ENCODE measurements at regions not wholly inside any gene's neighbourhood (a gene's known extent, or its start where the extent isn't known, plus 50 kb on each side); places are given as distances from the start of the nearest gene placed in this dataset.

DNA sequence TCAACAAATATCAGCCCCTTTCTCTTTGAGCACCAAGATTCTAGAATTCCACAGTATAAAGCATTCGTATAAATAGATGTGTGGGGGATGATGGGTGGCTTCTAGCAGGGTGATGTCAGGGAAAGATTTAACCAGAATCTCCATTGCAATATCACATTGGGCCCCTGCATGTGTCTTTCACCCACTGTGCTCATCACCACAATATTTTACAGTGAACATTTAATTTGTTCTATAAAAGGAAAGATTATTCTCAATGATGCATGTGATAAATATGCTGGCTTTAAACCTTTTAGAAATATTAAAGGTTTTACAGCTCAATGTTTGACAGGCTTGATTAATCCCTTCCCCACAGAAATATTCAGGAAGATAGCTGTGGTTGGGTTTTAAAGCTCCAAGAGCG, 457.8 kb upstream of the DAB1 start:
- Histone ChIP-seq H3K27me3 (ENCODE audit: control insufficient read depth, insufficient read depth, low read length) (no peaks in the 10 kb centered on the region), H3K4me3 (ENCODE audit: low read length in 3 of 3) (no peak overlapping the region), H3K27ac (ENCODE audit: low read depth in 2 of 2, low read length in 2 of 2) (no peak overlapping the region), H3K9ac (ENCODE audit: low read length in 3 of 3) (no peak overlapping the region), H3K9me3 (ENCODE audit: control insufficient read depth in 2 of 3, insufficient read depth in 1 of 3, low read length in 3 of 3) (no peaks in the 10 kb centered on the region), H3K4me1 (ENCODE audit: control insufficient read depth in 2 of 3, insufficient read depth in 2 of 3, low read depth in 1 of 3, low read length in 3 of 3) (peaks cover 0 to 3% (median 0%) of the 10 kb centered on the region in 3 donors), H3K36me3 (ENCODE audit: control insufficient read depth in 2 of 3, insufficient read depth in 3 of 3, low read length in 3 of 3) (no peaks in the 10 kb centered on the region)
- FAIRE-seq (no peak), DNase-seq (no peak)
- TF ChIP-seq CTCF (IDR thresholded peaks at IDR 0.05; ENCODE audit: borderline replicate concordance, extremely low read depth, insufficient read depth) = no peak
- intact Hi-C loops (cut with DNase I) = no loop called here

- no peak overlapping the region for H3K9ac ChIP-seq (ENCODE audit: low read length in 3 of 3)
- intact Hi-C loops (cut with DNase I) = no loop called here
- no peaks in the 10 kb centered on the region for H3K9me3 ChIP-seq (ENCODE audit: control insufficient read depth in 2 of 3, insufficient read depth in 1 of 3, low read length in 3 of 3)
- H3K36me3 ChIP-seq (ENCODE audit: control insufficient read depth in 2 of 3, insufficient read depth in 3 of 3, low read length in 3 of 3) = no peaks in the 10 kb centered on the region
- DNase-seq = no peak
- H3K27ac ChIP-seq (ENCODE audit: low read depth in 2 of 2, low read length in 2 of 2) = no peak overlapping the region
- no peak overlapping the region for H3K4me3 ChIP-seq (ENCODE audit: low read length in 3 of 3)
- TF ChIP-seq CTCF (IDR thresholded peaks at IDR 0.05; ENCODE audit: borderline replicate concordance, extremely low read depth, insufficient read depth) = no peak
- H3K4me1 ChIP-seq (ENCODE audit: control insufficient read depth in 2 of 3, insufficient read depth in 2 of 3, low read depth in 1 of 3, low read length in 3 of 3) = peaks cover 0 to 3% (median 0%) of the 10 kb centered on the region in 3 donors
- no peak for FAIRE-seq
- no peaks in the 10 kb centered on the region for H3K27me3 ChIP-seq (ENCODE audit: control insufficient read depth, insufficient read depth, low read length)
Observed at GRCh38 chr1:57879700-57880099, 455.8 kb upstream of the DAB1 start.

DNA sequence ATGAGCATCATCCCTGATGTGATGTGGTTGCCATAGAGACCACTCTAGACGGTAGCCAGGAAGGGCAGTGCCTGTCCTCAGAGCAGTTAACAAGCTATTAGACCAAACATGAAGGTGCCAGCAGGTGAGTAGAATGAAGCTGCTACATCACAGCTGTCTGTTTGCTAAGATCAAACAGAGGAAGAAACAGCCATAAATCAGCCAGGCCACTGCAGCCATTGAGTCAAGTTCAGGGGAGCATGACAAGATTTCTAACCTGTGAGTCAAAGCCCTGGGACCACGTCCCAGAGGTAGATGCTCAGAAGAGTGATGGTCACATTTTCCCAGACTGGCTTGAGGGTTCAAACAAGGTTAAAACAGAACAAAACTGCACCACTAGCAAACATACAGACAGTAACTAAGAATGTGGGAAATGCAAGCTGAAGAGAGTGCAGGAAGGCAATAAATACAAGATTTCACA, 450.6 kb upstream of the DAB1 start:
- FAIRE-seq (no peak), DNase-seq (no peak)
- H3K27me3 ChIP-seq (ENCODE audit: control insufficient read depth, insufficient read depth, low read length) = no peaks in the 10 kb centered on the region
- no peaks in the 10 kb centered on the region for H3K9me3 ChIP-seq (ENCODE audit: control insufficient read depth in 2 of 3, insufficient read depth in 1 of 3, low read length in 3 of 3)
- H3K4me1 ChIP-seq (ENCODE audit: control insufficient read depth in 2 of 3, insufficient read depth in 2 of 3, low read depth in 1 of 3, low read length in 3 of 3) = no peaks in the 10 kb centered on the region
- H3K27ac ChIP-seq (ENCODE audit: low read depth in 2 of 2, low read length in 2 of 2) = no peak overlapping the region
- H3K36me3 ChIP-seq (ENCODE audit: control insufficient read depth in 2 of 3, insufficient read depth in 3 of 3, low read length in 3 of 3) = no peaks in the 10 kb centered on the region
- H3K9ac ChIP-seq (ENCODE audit: low read length in 3 of 3) = no peak overlapping the region
- intact Hi-C loops (cut with DNase I) = no loop called here
- no peak for TF ChIP-seq CTCF (IDR thresholded peaks at IDR 0.05; ENCODE audit: borderline replicate concordance, extremely low read depth, insufficient read depth)
- H3K4me3 ChIP-seq (ENCODE audit: low read length in 3 of 3) = no peak overlapping the region

- no peak for TF ChIP-seq CTCF (IDR thresholded peaks at IDR 0.05; ENCODE audit: borderline replicate concordance, extremely low read depth, insufficient read depth)
- H3K4me3 ChIP-seq (ENCODE audit: low read length in 3 of 3) = no peak overlapping the region
- H3K27ac ChIP-seq (ENCODE audit: low read depth in 2 of 2, low read length in 2 of 2) = no peak overlapping the region
- DNase-seq (no peak), FAIRE-seq (no peak)
- no peak overlapping the region for H3K9ac ChIP-seq (ENCODE audit: low read length in 3 of 3)
- no peaks in the 10 kb centered on the region for H3K27me3 ChIP-seq (ENCODE audit: control insufficient read depth, insufficient read depth, low read length)
- intact Hi-C loops (cut with DNase I) = no loop called here
- no peaks in the 10 kb centered on the region for H3K9me3 ChIP-seq (ENCODE audit: control insufficient read depth in 2 of 3, insufficient read depth in 1 of 3, low read length in 3 of 3)
- no peaks in the 10 kb centered on the region for H3K36me3 ChIP-seq (ENCODE audit: control insufficient read depth in 2 of 3, insufficient read depth in 3 of 3, low read length in 3 of 3)
- no peaks in the 10 kb centered on the region for H3K4me1 ChIP-seq (ENCODE audit: control insufficient read depth in 2 of 3, insufficient read depth in 2 of 3, low read depth in 1 of 3, low read length in 3 of 3)
Observed at GRCh38 chr1:57872913-57873312, 449.1 kb upstream of the DAB1 start.
